ENCODE measurements at regions not wholly inside any gene's neighbourhood (a gene's known extent, or its start where the extent isn't known, plus 50 kb on each side); places are given as distances from the start of the nearest gene placed in this dataset.
"Not testable (repeated sequence)": the region's sequence is repeated elsewhere in the genome, so short reads cannot be mapped to it uniquely, and the experiment has no call there.

- TF ChIP-seq CTCF (conservative IDR thresholded peaks at IDR 0.05; ENCODE audit: low read depth, low read length); EZH2 (IDR thresholded peaks at IDR 0.05; ENCODE audit: borderline replicate concordance, low read depth, low read length, poor library complexity, severe bottlenecking): not testable (repeated sequence)
Observed at GRCh38 chr1:234790333-234790732, 180.4 kb upstream of the IRF2BP2 start.
